Activated CD4-positive, alpha-beta T cell treated with anti-CD3 and anti-CD28 coated beads, Interleukin-2, amount 10 ng/mL, durations not matched to agents 7 days and 5 days (primary cell): ENCODE measurements at regions not wholly inside any gene's neighbourhood (a gene's known extent, or its start where the extent isn't known, plus 50 kb on each side); places are given as distances from the start of the nearest gene placed in this dataset.
"Not testable (repeated sequence)": the region's sequence is repeated elsewhere in the genome, so short reads cannot be mapped to it uniquely, and the experiment has no call there.

Experiments
- CTCF ChIA-PET: fragments of 350-600 bp; sonication (Branson Sonifier 250); formaldehyde crosslinking; loops from one replicate; lab custom pipeline; 2021; ENCODE audit warnings: antibody characterized with exemption; lab: Charles Lee
- POLR2A ChIA-PET: fragments of 350-600 bp; sonication (Branson Sonifier 250); formaldehyde crosslinking; loops from one replicate; lab custom pipeline; 2021; ENCODE audit warnings: antibody characterized with exemption; lab: Charles Lee
- DNase-seq: peaks from one replicate; pipeline ENCODE4 v3.0.0-alpha.2; 2020
- H3K27ac Mint-ChIP-seq: one replicate; pipeline ENCODE4 v1.8.0; 2021; ENCODE audit warnings: mild to moderate bottlenecking, moderate library complexity, mixed read lengths
- H3K27me3 Mint-ChIP-seq: one replicate; pipeline ENCODE4 v1.8.0; 2021; ENCODE audit warnings: mixed read lengths
- H3K36me3 Mint-ChIP-seq: one replicate; pipeline ENCODE4 v1.8.0; 2021; ENCODE audit warnings: low read depth, mixed read lengths
- H3K4me1 Mint-ChIP-seq: one replicate; pipeline ENCODE4 v1.8.0; 2021; ENCODE audit warnings: mixed read lengths
- H3K4me3 Mint-ChIP-seq: one replicate; pipeline ENCODE4 v1.8.0; 2021; ENCODE audit warnings: mild to moderate bottlenecking, moderate library complexity, mixed read lengths
- H3K9me3 Mint-ChIP-seq: one replicate; pipeline ENCODE4 v1.8.0; 2021; ENCODE audit warnings: mixed read lengths

DNA sequence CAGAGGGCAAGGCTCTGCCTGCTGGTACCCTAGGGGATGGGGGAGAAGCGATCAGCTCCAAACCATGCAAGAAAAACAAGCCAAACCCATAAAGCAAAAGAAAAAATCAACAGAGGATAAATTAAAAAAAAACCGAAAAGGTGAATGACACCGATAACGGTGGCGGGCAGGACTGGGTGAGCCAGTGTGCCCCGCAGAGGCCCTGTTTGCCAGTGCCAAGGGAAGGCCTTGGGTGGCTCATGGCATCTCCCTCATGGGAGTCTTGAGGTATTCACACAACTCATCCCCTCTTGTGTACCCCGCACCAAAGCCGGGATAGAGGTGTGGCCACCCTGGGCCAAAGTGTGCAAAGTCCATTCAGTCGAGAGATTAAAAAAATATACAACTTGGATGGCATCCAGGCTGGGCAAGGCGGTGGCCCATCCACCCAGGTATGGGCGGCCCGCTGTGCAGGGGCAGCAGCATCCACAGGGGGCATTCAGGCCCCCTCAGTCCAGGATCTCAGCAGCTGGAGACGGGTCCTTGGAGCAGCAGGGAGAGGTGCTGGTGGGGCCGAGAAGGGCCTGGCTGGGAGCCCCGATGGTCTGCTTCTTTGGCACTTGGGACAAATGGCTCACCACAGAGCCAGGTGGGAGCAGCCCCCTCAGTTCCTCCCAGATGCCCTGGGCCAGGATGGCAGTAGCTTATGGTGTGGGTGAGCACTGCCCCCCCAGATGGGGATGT, 80.8 kb downstream of the KCNJ18 start:
- H3K9me3 Mint-ChIP-seq, H3K4me1 Mint-ChIP-seq, H3K27me3 Mint-ChIP-seq, POLR2A ChIA-PET, H3K27ac Mint-ChIP-seq, DNase-seq, H3K4me3 Mint-ChIP-seq, CTCF ChIA-PET, H3K36me3 Mint-ChIP-seq: not testable (repeated sequence)

- ChIA-PET CTCF (no interaction called here), POLR2A (no interaction called here)
- Mint-ChIP-seq H3K27ac (no peak overlapping the region), H3K9me3 (peaks cover 4% of the 10 kb centered on the region), H3K4me3 (no peak overlapping the region), H3K4me1 (no peaks in the 10 kb centered on the region), H3K36me3 (no peaks in the 10 kb centered on the region), H3K27me3 (no peaks in the 10 kb centered on the region)
- DNase-seq, result no peak
Observed at GRCh38 chr17:21774263-21774662, 81.9 kb downstream of the KCNJ18 start.

DNA sequence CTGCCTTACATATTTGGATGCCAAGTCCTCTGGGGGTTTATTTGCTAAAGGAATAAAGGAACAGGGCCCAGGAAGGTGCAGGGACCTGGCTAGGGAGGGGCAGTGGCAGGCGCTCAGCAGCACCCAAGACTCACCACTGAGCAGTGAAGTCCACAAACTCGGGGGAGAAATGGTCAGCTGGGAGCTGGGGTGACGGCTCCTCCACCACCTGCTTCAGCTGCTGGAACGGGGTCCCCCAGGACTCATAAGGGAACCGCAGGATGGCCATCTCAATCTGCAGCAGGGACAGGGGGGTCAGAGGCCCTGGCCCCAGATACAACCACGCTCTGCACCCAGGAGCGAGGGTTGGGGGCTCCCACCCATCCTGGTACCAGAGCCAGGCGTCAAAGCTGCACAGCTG, 83.2 kb downstream of the KCNJ18 start:
- CTCF ChIA-PET, H3K27me3 Mint-ChIP-seq, H3K4me3 Mint-ChIP-seq, DNase-seq, POLR2A ChIA-PET, H3K27ac Mint-ChIP-seq, H3K9me3 Mint-ChIP-seq, H3K36me3 Mint-ChIP-seq, H3K4me1 Mint-ChIP-seq: not testable (repeated sequence)

GRCh38 chr17:21776921-21777320, 84.6 kb downstream of the KCNJ18 start:
- POLR2A ChIA-PET, H3K4me3 Mint-ChIP-seq, H3K27me3 Mint-ChIP-seq, H3K27ac Mint-ChIP-seq, CTCF ChIA-PET, H3K9me3 Mint-ChIP-seq, H3K4me1 Mint-ChIP-seq, DNase-seq, H3K36me3 Mint-ChIP-seq: not testable (repeated sequence)

- H3K9me3 Mint-ChIP-seq, POLR2A ChIA-PET, CTCF ChIA-PET, H3K27ac Mint-ChIP-seq, H3K4me3 Mint-ChIP-seq, DNase-seq, H3K4me1 Mint-ChIP-seq, H3K36me3 Mint-ChIP-seq, H3K27me3 Mint-ChIP-seq: not testable (repeated sequence)
Observed at GRCh38 chr17:21778866-21779265, 86.5 kb downstream of the KCNJ18 start.

- H3K27ac Mint-ChIP-seq, H3K4me1 Mint-ChIP-seq, H3K36me3 Mint-ChIP-seq, POLR2A ChIA-PET, CTCF ChIA-PET, DNase-seq, H3K4me3 Mint-ChIP-seq, H3K9me3 Mint-ChIP-seq, H3K27me3 Mint-ChIP-seq: not testable (repeated sequence)
Observed at GRCh38 chr17:21780293-21780888, 88.1 kb downstream of the KCNJ18 start.

DNA sequence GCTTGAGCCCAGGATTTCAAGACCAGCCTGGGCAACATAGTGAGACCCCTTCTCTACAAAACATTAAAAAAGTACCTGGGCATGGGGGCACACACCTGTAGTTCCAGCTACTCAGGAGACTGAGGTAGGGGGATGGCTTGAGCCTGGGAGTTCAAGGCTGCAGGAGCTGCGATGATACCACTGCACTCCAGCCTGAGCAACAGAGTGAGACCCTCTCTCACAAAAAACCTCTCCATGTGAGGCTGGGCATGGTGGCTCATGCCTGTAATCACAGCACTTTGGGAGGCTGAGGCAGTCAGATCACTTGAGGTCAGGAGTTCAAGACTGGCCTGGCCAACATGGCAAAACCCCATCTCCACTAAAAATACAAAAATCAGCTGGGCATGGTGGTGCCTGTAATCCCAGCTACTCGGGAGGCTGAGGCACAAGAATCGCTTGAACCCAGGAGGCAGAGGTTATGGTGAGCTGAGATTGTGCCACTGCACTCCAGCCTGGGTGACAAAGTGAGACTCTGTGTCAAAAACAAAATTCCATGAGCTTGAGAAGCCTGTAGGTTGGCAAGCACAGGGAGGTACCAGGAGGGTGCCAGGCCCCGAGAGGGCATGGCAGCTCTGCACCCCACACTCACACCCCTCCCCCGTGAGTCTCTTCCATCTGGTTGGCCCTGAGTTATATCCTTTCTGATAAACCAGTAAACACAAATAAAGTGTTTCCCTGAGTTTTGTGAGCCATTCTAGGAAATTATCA, 88.8 kb downstream of the KCNJ18 start:
- POLR2A ChIA-PET, H3K27ac Mint-ChIP-seq, H3K4me3 Mint-ChIP-seq, H3K9me3 Mint-ChIP-seq, H3K4me1 Mint-ChIP-seq, H3K27me3 Mint-ChIP-seq, H3K36me3 Mint-ChIP-seq, DNase-seq, CTCF ChIA-PET: not testable (repeated sequence)

DNA sequence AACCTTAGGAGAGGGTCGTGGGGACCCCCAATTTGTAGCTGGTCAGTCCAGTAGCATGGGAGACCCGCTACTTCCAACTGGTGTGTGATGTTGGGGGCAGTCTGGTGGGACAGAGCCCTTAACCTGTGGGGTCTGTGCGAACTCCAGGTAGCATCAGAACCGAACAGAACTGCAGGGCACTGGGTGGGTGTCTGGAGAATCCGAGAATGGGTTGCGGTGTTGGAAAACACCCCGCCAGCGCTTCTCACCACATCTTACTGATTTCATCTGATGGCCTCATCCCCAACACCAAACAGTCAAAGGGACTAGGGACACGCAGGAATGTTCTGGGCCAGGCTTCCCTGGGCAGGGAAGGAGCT, 89.3 kb downstream of the KCNJ18 start:
- H3K36me3 Mint-ChIP-seq, H3K27me3 Mint-ChIP-seq, H3K4me3 Mint-ChIP-seq, H3K9me3 Mint-ChIP-seq, POLR2A ChIA-PET, DNase-seq, H3K4me1 Mint-ChIP-seq, H3K27ac Mint-ChIP-seq, CTCF ChIA-PET: not testable (repeated sequence)

- H3K9me3 Mint-ChIP-seq, DNase-seq, POLR2A ChIA-PET, CTCF ChIA-PET, H3K27me3 Mint-ChIP-seq, H3K27ac Mint-ChIP-seq, H3K4me1 Mint-ChIP-seq, H3K36me3 Mint-ChIP-seq, H3K4me3 Mint-ChIP-seq: not testable (repeated sequence)
Observed at GRCh38 chr17:21782107-21782506, 89.8 kb downstream of the KCNJ18 start.

- POLR2A ChIA-PET, H3K36me3 Mint-ChIP-seq, DNase-seq, CTCF ChIA-PET, H3K27ac Mint-ChIP-seq, H3K4me3 Mint-ChIP-seq, H3K4me1 Mint-ChIP-seq, H3K27me3 Mint-ChIP-seq, H3K9me3 Mint-ChIP-seq: not testable (repeated sequence)
Observed at GRCh38 chr17:21782604-21783003, 90.3 kb downstream of the KCNJ18 start.

DNA sequence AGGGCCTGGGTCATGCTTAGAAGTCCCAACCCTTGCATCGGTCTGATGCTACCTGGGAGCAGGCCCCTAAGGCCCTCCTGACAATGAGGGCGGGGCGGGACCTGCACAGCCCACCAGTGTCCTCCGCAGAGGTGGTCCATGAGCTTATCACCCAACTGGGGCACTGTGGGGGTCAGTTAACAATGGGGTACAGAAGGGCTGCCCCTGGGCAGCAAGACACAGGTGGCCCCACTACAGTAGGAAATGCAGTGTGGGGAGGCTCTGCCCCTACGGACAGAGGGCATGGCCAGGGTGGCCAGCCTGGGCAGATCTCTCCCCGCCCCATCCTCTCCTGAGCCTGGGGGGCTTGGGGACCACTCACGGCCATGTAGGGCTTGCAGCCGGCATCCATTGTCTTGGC, 90.7 kb downstream of the KCNJ18 start:
- H3K4me3 Mint-ChIP-seq, H3K4me1 Mint-ChIP-seq, H3K36me3 Mint-ChIP-seq, CTCF ChIA-PET, POLR2A ChIA-PET, H3K9me3 Mint-ChIP-seq, H3K27ac Mint-ChIP-seq, H3K27me3 Mint-ChIP-seq, DNase-seq: not testable (repeated sequence)

DNA sequence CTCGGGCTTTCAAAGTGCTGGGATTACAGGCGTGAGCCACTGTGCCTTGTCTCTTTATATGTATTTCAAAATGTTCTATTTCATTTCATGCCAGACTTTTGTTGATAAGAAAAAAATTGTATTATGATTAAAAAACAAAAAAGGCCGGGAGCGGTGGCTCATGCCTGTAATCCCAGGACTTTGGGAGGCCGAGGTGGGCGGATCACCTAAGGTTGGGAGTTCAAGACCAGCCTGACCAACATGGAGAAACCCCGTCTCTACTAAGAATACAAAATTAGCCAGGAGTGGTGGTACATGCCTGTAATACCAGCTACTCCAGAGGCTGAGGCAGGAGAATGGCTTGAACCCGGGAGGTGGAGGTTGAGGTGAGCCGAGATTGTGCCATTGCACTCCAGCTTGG, 121.9 kb downstream of the KCNJ18 start:
- H3K9me3 Mint-ChIP-seq, POLR2A ChIA-PET, H3K36me3 Mint-ChIP-seq, H3K27me3 Mint-ChIP-seq, H3K27ac Mint-ChIP-seq, DNase-seq, H3K4me1 Mint-ChIP-seq, H3K4me3 Mint-ChIP-seq, CTCF ChIA-PET: not testable (repeated sequence)

DNA sequence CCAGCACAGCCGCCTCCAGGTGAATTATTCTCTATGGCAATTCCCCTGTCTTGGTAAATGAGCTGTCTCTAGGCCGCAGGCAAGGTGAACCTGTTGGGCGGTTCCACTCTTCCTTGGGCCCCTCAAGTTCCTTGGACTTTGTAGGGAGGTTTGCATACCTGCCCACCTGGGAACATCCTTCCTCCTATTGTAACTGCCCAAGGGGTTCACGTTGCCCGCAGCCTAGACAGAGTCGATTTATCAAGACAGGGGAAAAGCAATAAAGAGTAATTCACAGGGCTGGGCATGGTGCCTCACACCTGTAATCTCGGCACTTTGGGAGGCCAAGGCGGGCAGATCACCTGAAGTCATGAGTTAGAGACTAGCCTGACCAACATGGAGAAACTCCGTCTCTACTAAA, 122.5 kb downstream of the KCNJ18 start:
- Mint-ChIP-seq H3K27me3 (no peaks in the 10 kb centered on the region), H3K9me3 (peaks cover 2% of the 10 kb centered on the region), H3K4me1 (no peaks in the 10 kb centered on the region), H3K36me3 (no peaks in the 10 kb centered on the region), H3K4me3 (no peak overlapping the region), H3K27ac (no peak overlapping the region)
- no peak for DNase-seq
- POLR2A ChIA-PET, result no interaction called here
- CTCF ChIA-PET, result no interaction called here
